HG02981 (cell line): ENCODE measurements at regions not wholly inside any gene's neighbourhood (a gene's known extent, or its start where the extent isn't known, plus 50 kb on each side); places are given as distances from the start of the nearest gene placed in this dataset.

Experiments
- ATAC-seq: cut with Tn5 transposase; IDR thresholded peaks from one replicate; pipeline ENCODE4 v1.9.1; 2021; ENCODE audit warnings: mild to moderate bottlenecking, moderate library complexity; ENCODE audit not compliant: unreplicated experiment

DNA sequence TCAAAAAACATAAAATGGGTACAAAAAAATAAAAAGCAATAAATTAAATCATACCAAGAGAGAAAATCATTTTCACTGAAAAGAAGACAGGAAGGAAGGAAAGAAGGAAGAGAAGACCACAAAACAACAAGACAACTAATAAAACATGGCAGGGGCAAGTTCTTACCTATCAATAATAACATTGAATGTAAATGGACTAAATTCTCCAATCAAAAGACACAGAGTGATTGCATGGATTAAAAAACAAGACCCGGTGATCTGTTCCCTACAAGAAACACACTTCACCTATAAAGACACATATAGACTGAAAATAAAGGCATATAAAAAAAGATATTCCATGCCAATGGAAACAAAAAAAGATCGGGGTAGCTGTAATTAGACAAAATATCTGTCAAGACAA is 82.6 kb upstream of the CERS6 start:
- no peak for ATAC-seq

DNA sequence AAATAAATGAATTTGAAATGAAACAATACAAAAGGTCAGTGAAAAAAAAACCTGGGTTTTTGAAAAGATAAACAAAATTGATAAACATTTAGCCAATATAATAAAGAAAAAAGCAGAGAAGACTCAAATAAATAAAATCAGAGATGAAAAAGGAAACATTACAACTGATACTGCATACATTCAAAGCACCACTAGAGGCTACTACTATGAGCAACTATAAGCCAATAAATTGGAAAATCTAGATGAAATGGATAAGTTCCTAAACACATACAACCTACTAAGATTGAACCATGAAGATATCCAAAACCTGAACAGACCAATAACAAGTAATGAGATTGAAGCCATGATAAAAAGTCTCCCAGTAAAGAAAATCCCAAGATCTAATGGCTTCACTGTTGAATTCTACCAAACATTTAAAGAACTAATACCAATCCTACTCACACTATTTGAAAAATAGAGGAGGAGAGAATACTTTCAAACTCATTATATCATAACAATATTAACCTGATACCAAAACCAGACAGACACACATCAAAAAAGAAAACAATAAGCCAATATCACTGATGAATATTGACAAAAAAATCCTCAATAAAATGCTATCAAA is 80.8 kb upstream of the CERS6 start:
- ATAC-seq = no peak

DNA sequence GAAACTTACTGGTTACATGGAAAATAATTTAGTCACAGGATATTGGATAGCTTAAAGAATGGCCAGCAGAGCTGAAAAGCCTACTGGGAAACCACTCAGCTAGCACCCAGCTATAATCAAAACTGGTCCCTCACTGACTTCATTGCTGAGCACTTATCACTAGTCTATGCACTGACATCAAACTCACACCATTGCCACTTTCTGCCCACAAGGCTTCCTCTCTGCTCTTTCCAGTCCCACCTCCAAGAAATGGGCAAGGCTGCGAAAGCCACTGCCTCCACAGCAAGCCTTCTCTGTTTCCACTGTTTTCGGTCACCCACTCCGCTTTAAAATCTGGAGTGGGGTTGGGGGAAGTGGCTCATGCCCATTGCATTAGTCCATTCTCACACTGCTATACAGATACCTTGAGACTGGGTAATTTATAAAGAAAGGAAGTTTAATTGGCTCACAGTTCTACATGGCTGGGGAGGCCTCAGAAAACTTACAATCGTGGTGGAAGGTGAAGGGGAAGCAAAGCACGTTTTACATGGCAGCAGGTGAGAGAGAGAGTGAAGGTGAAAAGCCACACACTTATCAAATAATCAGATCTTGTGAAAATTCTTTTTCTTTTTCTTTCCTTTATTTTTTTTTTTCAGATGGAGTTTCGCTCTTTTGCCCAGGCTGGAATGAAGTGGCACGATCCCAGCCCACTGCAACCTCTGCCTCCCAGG is 77.0 kb upstream of the CERS6 start:
- no peak for ATAC-seq

DNA sequence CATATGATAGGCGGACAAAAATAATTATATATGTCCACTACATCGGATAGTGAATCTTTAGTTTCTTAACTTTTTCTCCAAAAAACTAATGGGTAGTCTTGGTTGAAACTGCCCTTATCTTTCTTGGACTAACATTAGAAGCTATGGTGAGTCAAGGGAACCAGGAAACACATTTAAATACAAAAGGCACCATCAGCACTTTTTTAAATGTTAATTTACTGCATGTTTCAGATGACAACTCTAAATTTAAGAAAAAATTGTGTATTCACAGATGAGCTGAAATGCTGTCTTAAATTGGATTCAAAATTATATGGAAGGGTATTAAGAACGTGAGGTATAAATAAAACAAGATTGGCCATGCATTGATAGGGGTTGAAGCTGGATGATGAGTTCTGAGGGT is 75.6 kb upstream of the CERS6 start:
- no peak for ATAC-seq

- no peak for ATAC-seq
Observed at GRCh38 chr2:168392024-168392423, 64.0 kb upstream of the CERS6 start.

DNA sequence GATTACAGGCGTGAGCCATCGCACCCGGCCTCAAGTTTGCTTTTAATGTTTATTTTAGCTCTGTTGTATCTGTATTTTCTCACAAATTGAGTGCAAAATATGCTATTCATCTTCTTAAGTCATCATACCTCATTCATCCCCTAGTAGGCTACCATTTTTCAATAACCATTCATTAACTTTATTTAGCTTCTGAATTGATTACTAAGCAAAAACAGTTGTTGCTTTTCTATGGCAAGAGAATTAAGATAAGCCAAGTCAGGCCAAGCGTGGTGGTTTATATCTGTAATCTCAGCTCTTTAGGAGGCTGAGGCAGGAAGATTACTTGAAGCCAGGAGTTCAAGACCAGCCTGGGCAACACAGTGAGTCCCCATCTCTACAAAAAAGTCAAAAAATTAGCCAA is 63.3 kb upstream of the CERS6 start:
- no peak for ATAC-seq

GRCh38 chr2:168394262-168394661 is 61.8 kb upstream of the CERS6 start:
- ATAC-seq = no peak

- no peak for ATAC-seq
Observed at GRCh38 chr2:168396131-168396530, 59.9 kb upstream of the CERS6 start.

GRCh38 chr2:168397629-168398028 is 58.4 kb upstream of the CERS6 start:
- ATAC-seq = no peak

DNA sequence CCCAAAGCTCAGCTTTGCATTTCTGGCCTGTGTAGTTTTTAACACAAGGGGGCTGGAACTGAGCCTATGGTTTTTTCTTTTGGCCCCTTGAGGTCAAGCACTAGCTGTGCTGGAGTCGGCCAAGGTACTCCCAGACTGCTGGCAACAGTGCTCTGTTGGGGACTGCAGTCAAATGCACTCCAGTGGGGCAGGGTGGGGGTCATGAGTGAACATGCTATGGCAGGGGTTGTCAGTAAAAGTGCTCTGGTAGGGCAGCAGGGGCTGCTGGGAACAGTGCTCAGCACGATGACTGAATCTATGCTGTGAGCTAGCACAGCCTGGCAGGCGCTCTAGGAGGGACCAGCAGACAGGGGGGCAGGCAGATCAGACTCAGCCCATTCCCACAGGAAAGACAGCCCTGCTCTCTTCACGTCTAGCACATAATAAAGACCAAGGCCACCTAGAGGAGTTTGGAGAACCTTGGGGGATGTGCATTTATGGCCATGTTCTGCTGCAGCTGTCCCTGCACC is 55.0 kb upstream of the CERS6 start:
- ATAC-seq = no peak

DNA sequence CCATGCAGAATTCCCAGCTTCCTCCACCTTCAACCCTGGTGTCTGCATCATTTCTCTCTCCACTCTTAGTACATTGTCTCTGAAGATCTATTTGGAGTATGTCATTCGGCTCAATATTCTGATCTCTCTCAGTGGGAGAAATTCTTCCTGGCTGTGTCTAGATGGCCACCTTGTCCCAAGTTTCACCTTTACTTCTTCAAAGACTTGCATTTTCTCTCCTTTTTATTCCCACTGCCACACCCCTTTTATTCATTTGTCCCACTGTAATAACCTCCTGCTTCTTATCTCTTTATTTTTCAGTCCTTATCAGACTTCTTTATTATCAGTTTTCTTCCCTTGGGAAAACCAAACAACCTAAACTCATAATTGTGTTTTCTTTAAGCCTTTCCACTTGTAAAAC is 54.3 kb upstream of the CERS6 start:
- no peak for ATAC-seq

- ATAC-seq = no peak
Observed at GRCh38 chr2:168402531-168402930, 53.5 kb upstream of the CERS6 start.

DNA sequence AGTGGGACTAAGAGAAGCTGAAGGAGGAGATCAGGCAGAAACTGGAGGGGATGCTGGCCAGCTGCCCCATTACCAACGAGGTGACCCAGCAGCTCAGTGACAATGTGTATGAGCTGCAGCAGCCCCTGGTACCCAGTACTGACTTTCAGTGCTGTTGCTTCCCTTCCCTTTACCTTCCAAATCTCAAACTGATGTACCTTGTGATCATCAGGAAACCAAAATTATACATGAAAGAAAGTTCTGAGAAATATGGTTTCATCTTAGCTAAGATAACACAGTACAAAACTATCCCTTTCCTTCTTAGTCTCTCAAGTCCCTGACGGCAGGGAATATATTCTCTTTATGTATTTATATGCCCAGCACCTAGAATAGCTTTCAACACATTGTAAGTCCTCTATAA is 52.3 kb upstream of the CERS6 start:
- ATAC-seq = no peak

DNA sequence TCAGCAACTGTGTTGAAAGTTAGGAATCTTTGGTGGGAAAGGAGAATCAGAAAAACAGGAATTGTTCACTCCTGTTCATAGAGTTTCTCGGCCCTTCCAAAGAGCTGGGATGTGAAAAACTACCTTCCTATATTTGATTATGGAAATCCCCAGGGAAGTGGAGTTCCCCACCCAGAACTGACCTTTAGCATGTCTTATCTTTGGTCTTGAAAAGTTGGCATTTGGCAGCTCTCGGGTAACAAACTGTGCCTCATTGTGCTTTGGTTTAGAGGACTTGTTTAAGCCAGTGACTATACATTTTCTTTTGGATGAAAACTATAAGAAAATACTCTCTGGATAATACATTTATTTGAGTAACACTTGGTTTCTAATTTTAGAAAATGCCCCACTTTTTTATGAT is 51.3 kb upstream of the CERS6 start:
- no peak for ATAC-seq
